H9 (cell line): ENCODE measurements at regions not wholly inside any gene's neighbourhood (a gene's known extent, or its start where the extent isn't known, plus 50 kb on each side); places are given as distances from the start of the nearest gene placed in this dataset.

ENCODE experiments used
- DNase-seq: peaks from one replicate; pipeline ENCODE4 v3.0.0-alpha.2; 2017
- H2AFZ ChIP-seq: one replicate; pipeline ENCODE4 v1.6.1; 2013; ENCODE audit warnings: mild to moderate bottlenecking, low read length, control low read depth, moderate library complexity
- H2AK5ac ChIP-seq: 2 replicates; pipeline ENCODE4 v1.6.1; 2013; ENCODE audit warnings: low read length, control low read depth, mixed read lengths; ENCODE audit not compliant: insufficient read length
- H2BK120ac ChIP-seq: one replicate; pipeline ENCODE4 v1.6.1; 2013; ENCODE audit warnings: low read depth, mild to moderate bottlenecking, low read length, control low read depth, inconsistent platforms; ENCODE audit not compliant: poor library complexity, severe bottlenecking
- H2BK12ac ChIP-seq: 2 replicates; pipeline ENCODE4 v1.6.1; 2013; ENCODE audit warnings: low read length, control low read depth, mixed read lengths, low read depth; ENCODE audit not compliant: insufficient read length
- H2BK15ac ChIP-seq: 2 replicates; pipeline ENCODE4 v1.6.1; 2013; ENCODE audit warnings: low read depth, low read length, control low read depth
- H2BK20ac ChIP-seq: one replicate; pipeline ENCODE4 v1.6.1; 2013; ENCODE audit warnings: low read depth, mild to moderate bottlenecking, low read length, control low read depth, inconsistent platforms; ENCODE audit not compliant: poor library complexity, severe bottlenecking
- H2BK5ac ChIP-seq: 2 replicates; pipeline ENCODE4 v1.6.1; 2013; ENCODE audit warnings: low read length, control low read depth, mixed read lengths; ENCODE audit not compliant: insufficient read length
- H3K14ac ChIP-seq: 2 replicates; pipeline ENCODE4 v1.6.1; 2013; ENCODE audit warnings: low read length, control low read depth; ENCODE audit not compliant: insufficient read depth
- H3K18ac ChIP-seq: 2 replicates; pipeline ENCODE4 v1.6.1; 2013; ENCODE audit warnings: low read depth, mild to moderate bottlenecking, mixed read lengths, low read length, control low read depth; ENCODE audit not compliant: insufficient read length
- H3K23ac ChIP-seq: 2 replicates; pipeline ENCODE4 v1.6.1; 2013; ENCODE audit warnings: low read length, control low read depth, mixed read lengths, low read depth; ENCODE audit not compliant: insufficient read length
- H3K23me2 ChIP-seq: 2 replicates; pipeline ENCODE4 v1.6.1; 2013; ENCODE audit warnings: low read depth, mild to moderate bottlenecking, mixed read lengths, low read length, control low read depth; ENCODE audit not compliant: insufficient read length, poor library complexity, severe bottlenecking
- H3K27ac ChIP-seq: 2 replicates; pipeline ENCODE4 v1.5.1; 2013; ENCODE audit warnings: low read length, control low read depth, mixed read lengths, low read depth; ENCODE audit not compliant: insufficient read length
- H3K27me3 ChIP-seq: 2 replicates; pipeline ENCODE4 v1.6.1; 2013; ENCODE audit warnings: low read length, control low read depth, inconsistent platforms; ENCODE audit not compliant: insufficient read depth
- H3K4ac ChIP-seq: 2 replicates; pipeline ENCODE4 v1.6.1; 2013; ENCODE audit warnings: low read depth, mild to moderate bottlenecking, control low read depth, inconsistent platforms, low read length, moderate library complexity
- H3K4me1 ChIP-seq: 2 replicates; pipeline ENCODE4 v1.6.1; 2013; ENCODE audit warnings: low read length, control low read depth, inconsistent platforms; ENCODE audit not compliant: insufficient read depth
- H3K4me2 ChIP-seq: 2 replicates; pipeline ENCODE4 v1.6.1; 2013; ENCODE audit warnings: low read length, control low read depth, mixed read lengths; ENCODE audit not compliant: insufficient read length, insufficient read depth
- H3K56ac ChIP-seq: 2 replicates; pipeline ENCODE4 v1.6.1; 2013; ENCODE audit warnings: low read depth, mild to moderate bottlenecking, mixed read lengths, low read length, control low read depth; ENCODE audit not compliant: insufficient read length
- H3K79me1 ChIP-seq: 2 replicates; pipeline ENCODE4 v1.6.1; 2013; ENCODE audit warnings: low read depth, mild to moderate bottlenecking, moderate library complexity, low read length, control low read depth, inconsistent platforms; ENCODE audit not compliant: insufficient read depth, poor library complexity, severe bottlenecking
- H3K79me2 ChIP-seq: 2 replicates; pipeline ENCODE4 v1.6.1; 2013; ENCODE audit warnings: low read length, control low read depth, inconsistent platforms; ENCODE audit not compliant: insufficient read depth
- H3K9ac ChIP-seq: 2 replicates; pipeline ENCODE4 v1.6.1; 2013; ENCODE audit warnings: low read length, control low read depth, mixed read lengths; ENCODE audit not compliant: insufficient read length; ENCODE audit errors: extremely low read depth
- H3K9me3 ChIP-seq: one replicate; pipeline ENCODE4 v1.6.1; 2013; ENCODE audit warnings: low read depth, low read length, inconsistent platforms; ENCODE audit not compliant: control insufficient read depth
- H3T11ph ChIP-seq: one replicate; pipeline ENCODE4 v1.6.1; 2013; ENCODE audit warnings: mild to moderate bottlenecking, low read length, control low read depth, inconsistent platforms
- H4K20me1 ChIP-seq: one replicate; pipeline ENCODE4 v1.6.1; 2013; ENCODE audit not compliant: control insufficient read depth, insufficient read length, insufficient read depth
- H4K5ac ChIP-seq: 2 replicates; pipeline ENCODE4 v1.6.1; 2013; ENCODE audit warnings: low read depth, mild to moderate bottlenecking, mixed read lengths, low read length, control low read depth; ENCODE audit not compliant: insufficient read length
- H4K8ac ChIP-seq: replicated peaks from 2 replicates; pipeline ENCODE4 v1.6.1; 2013; ENCODE audit warnings: low read length, control low read depth, mixed read lengths, low read depth; ENCODE audit not compliant: insufficient read length
- H4K91ac ChIP-seq: 2 replicates; pipeline ENCODE4 v1.6.1; 2013; ENCODE audit warnings: low read depth, mild to moderate bottlenecking, moderate library complexity, mixed read lengths, low read length, control low read depth; ENCODE audit not compliant: insufficient read length
- H3K27ac Mint-ChIP-seq, 3 experiments: 2 replicates in 2 of 3; 3 replicates in 1 of 3; pipeline ENCODE4 v1.8.0; 2020 to 2021; ENCODE audit warnings: mixed read lengths in 3 of 3, mild to moderate bottlenecking in 1 of 3, moderate library complexity in 1 of 3
- H3K27me3 Mint-ChIP-seq: 2 replicates; pipeline ENCODE4 v1.8.0; 2021; ENCODE audit warnings: low read depth, mild to moderate bottlenecking, moderate library complexity, mixed read lengths
- H3K36me3 Mint-ChIP-seq, 3 experiments: 2 replicates in 2 of 3; 3 replicates in 1 of 3; pipeline ENCODE4 v1.8.0; 2020 to 2021; ENCODE audit warnings: low read depth in 3 of 3, mixed read lengths in 3 of 3; ENCODE audit not compliant: insufficient read depth in 1 of 3
- H3K4me1 Mint-ChIP-seq, 2 experiments: 2 replicates each; pipeline ENCODE4 v1.8.0; 2020; ENCODE audit warnings: mixed read lengths in 2 of 2
- H3K4me3 Mint-ChIP-seq, 2 experiments: 2 replicates in 1 of 2; 3 replicates in 1 of 2; pipeline ENCODE4 v1.8.0; 2020 to 2021; ENCODE audit warnings: mild to moderate bottlenecking in 2 of 2, mixed read lengths in 2 of 2, moderate library complexity in 1 of 2
- H3K9me3 Mint-ChIP-seq, 2 experiments: 2 replicates in 1 of 2; 3 replicates in 1 of 2; pipeline ENCODE4 v1.8.0; 2020; ENCODE audit warnings: mild to moderate bottlenecking in 2 of 2, mixed read lengths in 2 of 2, moderate library complexity in 1 of 2
- CTCF ChIP-seq: fragments of 200-600 bp; sonication (generic); conservative IDR thresholded peaks from 3 replicates; pipeline ENCODE4 v1.8.0; 2021; ENCODE audit warnings: antibody characterized with exemption, mild to moderate bottlenecking
- WGBS: extraction: QIAGEN DNeasy Blood & Tissue Kit; methylation state at CpG from one replicate; pipeline ENCODE4 v1.1.7; 2013; ENCODE audit warnings: missing lambda C conversion rate, low lambda C conversion rate, mixed read lengths; ENCODE audit not compliant: insufficient read length; ENCODE audit errors: extremely low coverage; 5-methylcytosine and 5-hydroxymethylcytosine counted together

DNA sequence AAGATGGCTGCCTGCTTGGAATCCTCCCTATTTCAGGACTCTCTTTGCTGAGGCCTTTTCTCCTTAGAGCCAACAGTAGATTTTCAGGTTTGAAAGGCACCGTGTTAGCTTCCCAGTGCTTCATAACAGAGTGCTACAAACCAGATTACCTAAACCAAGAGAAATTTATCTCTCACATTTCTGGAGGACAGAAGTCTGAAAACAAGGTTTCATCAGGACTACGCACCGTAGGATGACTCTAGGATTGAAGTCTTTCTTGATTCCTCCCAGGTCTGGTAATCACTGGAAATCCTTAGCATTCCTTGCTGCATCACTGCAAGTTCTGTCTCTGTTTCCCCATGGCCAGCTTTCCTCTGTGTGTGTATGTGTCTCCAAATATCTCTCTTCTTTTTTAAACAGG is 508.4 kb upstream of the GJE1 start:
- Histone ChIP-seq H2BK12ac (no peak overlapping the region), H3K23me2 (no peaks in the 10 kb centered on the region), H2BK15ac (no peak overlapping the region), H3K4ac (no peak overlapping the region), H3K9ac (no peak overlapping the region), H3K79me1 (no peaks in the 10 kb centered on the region), H4K5ac (no peak overlapping the region), H3K27ac (no peak overlapping the region), H3K4me2 (no peak overlapping the region), H4K8ac (no peak overlapping the region), H3K27me3 (no peaks in the 10 kb centered on the region), H2BK20ac (no peak overlapping the region), H3K9me3 (no peaks in the 10 kb centered on the region), H3K18ac (no peak overlapping the region), H3K14ac (no peak overlapping the region), H3K56ac (no peak overlapping the region), H4K20me1 (no peaks in the 10 kb centered on the region), H3K79me2 (no peaks in the 10 kb centered on the region), H2AK5ac (no peak overlapping the region), H4K91ac (no peak overlapping the region), H3T11ph (no peak overlapping the region), H2AFZ (no peak overlapping the region), H3K4me1 (no peaks in the 10 kb centered on the region), H2BK120ac (no peak overlapping the region), H3K23ac (no peak overlapping the region), H2BK5ac (no peak overlapping the region)
- no peak for TF ChIP-seq CTCF
- Mint-ChIP-seq H3K27me3 (no peaks in the 10 kb centered on the region), H3K4me3 (no peak overlapping the region; a peak in 1 of 5 replicates), H3K36me3 (no peaks in the 10 kb centered on the region; a peak in 2 of 7 replicates), H3K4me1 (no peaks in the 10 kb centered on the region), H3K9me3 (peaks cover 0 to 3% of the 10 kb centered on the region in 2 experiments; a peak in 2 of 5 replicates), H3K27ac (no peak overlapping the region)
- WGBS, result no CpG with 5 or more reads among the region's 3 CpGs
- no peak for DNase-seq
